Panc1 (cell line): ENCODE measurements at regions not wholly inside any gene's neighbourhood (a gene's known extent, or its start where the extent isn't known, plus 50 kb on each side); places are given as distances from the start of the nearest gene placed in this dataset.

Experiments used
- POLR2AphosphoS5 ChIP-seq: IDR thresholded peaks from 2 replicates; pipeline ENCODE4 v1.6.1; 2012; ENCODE audit warnings: mild to moderate bottlenecking, low read depth, low read length, moderate library complexity
- TF ChIP-seq, protein P1 (sequence below): fragments of 450-650 bp; IDR thresholded peaks from 2 replicates; pipeline ENCODE4 v1.5.1; 2017; ENCODE audit warnings: mild to moderate bottlenecking
- TF ChIP-seq, protein P2 (sequence below), 2 experiments: IDR thresholded peaks; 2 replicates each; pipeline ENCODE4 v1.6.1; 2011 to 2012; ENCODE audit warnings: low read depth in 2 of 2, control low read depth in 1 of 2, low read length in 1 of 2, mild to moderate bottlenecking in 1 of 2, moderate library complexity in 1 of 2; ENCODE audit not compliant: insufficient read depth in 1 of 2

- TF ChIP-seq, protein P1, sequence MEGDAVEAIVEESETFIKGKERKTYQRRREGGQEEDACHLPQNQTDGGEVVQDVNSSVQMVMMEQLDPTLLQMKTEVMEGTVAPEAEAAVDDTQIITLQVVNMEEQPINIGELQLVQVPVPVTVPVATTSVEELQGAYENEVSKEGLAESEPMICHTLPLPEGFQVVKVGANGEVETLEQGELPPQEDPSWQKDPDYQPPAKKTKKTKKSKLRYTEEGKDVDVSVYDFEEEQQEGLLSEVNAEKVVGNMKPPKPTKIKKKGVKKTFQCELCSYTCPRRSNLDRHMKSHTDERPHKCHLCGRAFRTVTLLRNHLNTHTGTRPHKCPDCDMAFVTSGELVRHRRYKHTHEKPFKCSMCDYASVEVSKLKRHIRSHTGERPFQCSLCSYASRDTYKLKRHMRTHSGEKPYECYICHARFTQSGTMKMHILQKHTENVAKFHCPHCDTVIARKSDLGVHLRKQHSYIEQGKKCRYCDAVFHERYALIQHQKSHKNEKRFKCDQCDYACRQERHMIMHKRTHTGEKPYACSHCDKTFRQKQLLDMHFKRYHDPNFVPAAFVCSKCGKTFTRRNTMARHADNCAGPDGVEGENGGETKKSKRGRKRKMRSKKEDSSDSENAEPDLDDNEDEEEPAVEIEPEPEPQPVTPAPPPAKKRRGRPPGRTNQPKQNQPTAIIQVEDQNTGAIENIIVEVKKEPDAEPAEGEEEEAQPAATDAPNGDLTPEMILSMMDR = no peak
- TF ChIP-seq POLR2AphosphoS5 = no peak
- TF ChIP-seq, protein P2, sequence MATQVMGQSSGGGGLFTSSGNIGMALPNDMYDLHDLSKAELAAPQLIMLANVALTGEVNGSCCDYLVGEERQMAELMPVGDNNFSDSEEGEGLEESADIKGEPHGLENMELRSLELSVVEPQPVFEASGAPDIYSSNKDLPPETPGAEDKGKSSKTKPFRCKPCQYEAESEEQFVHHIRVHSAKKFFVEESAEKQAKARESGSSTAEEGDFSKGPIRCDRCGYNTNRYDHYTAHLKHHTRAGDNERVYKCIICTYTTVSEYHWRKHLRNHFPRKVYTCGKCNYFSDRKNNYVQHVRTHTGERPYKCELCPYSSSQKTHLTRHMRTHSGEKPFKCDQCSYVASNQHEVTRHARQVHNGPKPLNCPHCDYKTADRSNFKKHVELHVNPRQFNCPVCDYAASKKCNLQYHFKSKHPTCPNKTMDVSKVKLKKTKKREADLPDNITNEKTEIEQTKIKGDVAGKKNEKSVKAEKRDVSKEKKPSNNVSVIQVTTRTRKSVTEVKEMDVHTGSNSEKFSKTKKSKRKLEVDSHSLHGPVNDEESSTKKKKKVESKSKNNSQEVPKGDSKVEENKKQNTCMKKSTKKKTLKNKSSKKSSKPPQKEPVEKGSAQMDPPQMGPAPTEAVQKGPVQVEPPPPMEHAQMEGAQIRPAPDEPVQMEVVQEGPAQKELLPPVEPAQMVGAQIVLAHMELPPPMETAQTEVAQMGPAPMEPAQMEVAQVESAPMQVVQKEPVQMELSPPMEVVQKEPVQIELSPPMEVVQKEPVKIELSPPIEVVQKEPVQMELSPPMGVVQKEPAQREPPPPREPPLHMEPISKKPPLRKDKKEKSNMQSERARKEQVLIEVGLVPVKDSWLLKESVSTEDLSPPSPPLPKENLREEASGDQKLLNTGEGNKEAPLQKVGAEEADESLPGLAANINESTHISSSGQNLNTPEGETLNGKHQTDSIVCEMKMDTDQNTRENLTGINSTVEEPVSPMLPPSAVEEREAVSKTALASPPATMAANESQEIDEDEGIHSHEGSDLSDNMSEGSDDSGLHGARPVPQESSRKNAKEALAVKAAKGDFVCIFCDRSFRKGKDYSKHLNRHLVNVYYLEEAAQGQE (IDR thresholded peaks at IDR 0.05; ENCODE audit: insufficient read depth in 1 of 2, low read depth in 2 of 2, low read length in 1 of 2) = no peak
These were observed 147.6 kb upstream of the TMEM170B start for GRCh38 chr6:11389977-11390376.
